H1 (cell line): ENCODE measurements at regions not wholly inside any gene's neighbourhood (a gene's known extent, or its start where the extent isn't known, plus 50 kb on each side); places are given as distances from the start of the nearest gene placed in this dataset.

Experiments used
- CTCF ChIA-PET: fragments of 300-600 bp; sonication (Branson Sonifier 250); formaldehyde crosslinking; loops from one replicate; lab custom pipeline; 2021; ENCODE audit not compliant: partially characterized antibody; lab: Charles Lee
- POLR2A ChIA-PET: fragments of 300-600 bp; sonication (Branson Sonifier 250); formaldehyde crosslinking; loops from one replicate; lab custom pipeline; 2021; ENCODE audit warnings: inconsistent platforms; ENCODE audit not compliant: partially characterized antibody; lab: Charles Lee
- DNase-seq, 2 experiments: peaks; one replicate each; pipeline versions ENCODE4 v3.0.0 to v3.0.0-alpha.2; 2010 to 2022; ENCODE audit warnings: low spot score in 2 of 2, low read depth in 1 of 2, mixed read lengths in 1 of 2
- FAIRE-seq: peaks from 2 replicates; lab custom pipeline; 2011; peaks lifted over from hg19 to GRCh38; lab: Jason Lieb, UNC
- H2AFZ ChIP-seq: 2 replicates; pipeline ENCODE4 v1.8.1; 2012; ENCODE audit warnings: low read length, inconsistent platforms
- H2AK5ac ChIP-seq: 2 replicates; pipeline ENCODE4 v1.6.1; 2013; ENCODE audit warnings: low read depth, low read length
- H2BK120ac ChIP-seq: replicated peaks from 2 replicates; pipeline ENCODE3; 2013; ENCODE audit warnings: low read depth, low read length, inconsistent platforms
- H2BK12ac ChIP-seq: 2 replicates; pipeline ENCODE4 v1.6.1; 2013; ENCODE audit warnings: low read depth, low read length
- H2BK15ac ChIP-seq: 2 replicates; pipeline ENCODE4 v1.6.1; 2013; ENCODE audit warnings: low read length
- H2BK20ac ChIP-seq: 2 replicates; pipeline ENCODE4 v1.6.1; 2013; ENCODE audit warnings: low read length
- H2BK5ac ChIP-seq: 2 replicates; pipeline ENCODE4 v1.6.1; 2013; ENCODE audit warnings: low read depth, low read length
- H3K14ac ChIP-seq: 2 replicates; pipeline ENCODE4 v1.6.1; 2013; ENCODE audit warnings: inconsistent platforms; ENCODE audit not compliant: insufficient read length
- H3K18ac ChIP-seq: 2 replicates; pipeline ENCODE4 v1.6.1; 2013; ENCODE audit warnings: low read length; ENCODE audit errors: extremely low read depth
- H3K23ac ChIP-seq: 2 replicates; pipeline ENCODE4 v1.6.1; 2013; ENCODE audit warnings: inconsistent platforms; ENCODE audit not compliant: insufficient read length
- H3K23me2 ChIP-seq: 2 replicates; pipeline ENCODE4 v1.6.1; 2013; ENCODE audit warnings: low read depth, low read length
- H3K27ac ChIP-seq: 2 replicates; pipeline ENCODE4 v1.6.1; 2011; ENCODE audit warnings: low read depth, low read length, inconsistent platforms
- H3K27me3 ChIP-seq, 4 experiments: replicated peaks in 1 of 4; 1 replicate in 1 of 4; 2 replicates in 3 of 4; pipeline versions ENCODE4 v1.6.1 to v1.8.1; 2011 to 2013; ENCODE audit warnings: low read length in 3 of 4, mild to moderate bottlenecking in 3 of 4, inconsistent platforms in 2 of 4, mixed read lengths in 2 of 4, moderate library complexity in 1 of 4; ENCODE audit not compliant: control insufficient read depth in 3 of 4, insufficient read depth in 3 of 4; ENCODE audit errors: extremely low read depth in 1 of 4
- H3K36me3 ChIP-seq, 4 experiments: 2 replicates each; pipeline versions ENCODE4 v1.6.1 to v1.8.1; 2011 to 2013; ENCODE audit warnings: mild to moderate bottlenecking in 4 of 4, low read length in 3 of 4, moderate library complexity in 2 of 4, control low read depth in 1 of 4, inconsistent platforms in 1 of 4; ENCODE audit not compliant: insufficient read depth in 4 of 4, control insufficient read depth in 2 of 4
- H3K4ac ChIP-seq: replicated peaks from 2 replicates; pipeline ENCODE3; 2013; ENCODE audit warnings: low read length, low read depth, mixed read lengths, inconsistent platforms; ENCODE audit not compliant: insufficient read length
- H3K4me1 ChIP-seq, 4 experiments: replicated peaks in 1 of 4; 1 replicate in 1 of 4; 2 replicates in 3 of 4; pipeline versions ENCODE4 v1.6.1 to v1.8.1; 2011 to 2013; ENCODE audit warnings: low read length in 3 of 4, inconsistent platforms in 2 of 4, mixed read lengths in 1 of 4; ENCODE audit not compliant: insufficient read depth in 4 of 4, control insufficient read depth in 3 of 4
- H3K4me2 ChIP-seq, 2 experiments: 2 replicates each; pipeline versions ENCODE4 v1.6.1 to v1.8.1; 2011 to 2013; ENCODE audit warnings: low read depth in 2 of 2, low read length in 2 of 2, control low read depth in 1 of 2, inconsistent platforms in 1 of 2, mild to moderate bottlenecking in 1 of 2; ENCODE audit not compliant: insufficient read depth in 1 of 2
- H3K4me3 ChIP-seq, 4 experiments: fragments of 200-600, 300-600 bp in 1 of 4; sonication (generic), shearing (Covaris generic), sonication (Bioruptor Twin) in 1 of 4; 2 replicates each; pipeline versions ENCODE4 v1.5.1 to v1.8.1; 2011 to 2016; ENCODE audit warnings: low read length in 4 of 4, low read depth in 3 of 4, control low read depth in 2 of 4, inconsistent platforms in 2 of 4, mild to moderate bottlenecking in 2 of 4, mixed read lengths in 1 of 4, moderate library complexity in 1 of 4; ENCODE audit not compliant: insufficient read depth in 2 of 4; ENCODE audit errors: extremely low read depth in 1 of 4
- H3K56ac ChIP-seq: replicated peaks from 2 replicates; pipeline ENCODE3; 2013; ENCODE audit warnings: low read depth, mild to moderate bottlenecking, mixed read lengths, low read length, inconsistent platforms; ENCODE audit not compliant: insufficient read length
- H3K79me1 ChIP-seq: 2 replicates; pipeline ENCODE4 v1.6.1; 2013; ENCODE audit warnings: low read depth, low read length, control low read depth
- H3K79me2 ChIP-seq, 2 experiments: 2 replicates each; pipeline versions ENCODE4 v1.6.1 to v1.8.1; 2012 to 2013; ENCODE audit warnings: low read length in 2 of 2, mild to moderate bottlenecking in 2 of 2, inconsistent platforms in 1 of 2; ENCODE audit not compliant: insufficient read depth in 2 of 2, control insufficient read depth in 1 of 2
- H3K9ac ChIP-seq, 4 experiments: replicated peaks in 1 of 4; 1 replicate in 1 of 4; 2 replicates in 3 of 4; pipeline versions ENCODE4 v1.6.1 to v1.8.1; 2011 to 2013; ENCODE audit warnings: low read depth in 3 of 4, low read length in 3 of 4, control low read depth in 2 of 4, mild to moderate bottlenecking in 2 of 4, moderate library complexity in 2 of 4, inconsistent platforms in 1 of 4; ENCODE audit errors: extremely low read depth in 1 of 4
- H3K9me3 ChIP-seq, 2 experiments: 2 replicates each; pipeline versions ENCODE4 v1.6.1 to v1.8.1; 2012 to 2013; ENCODE audit warnings: mild to moderate bottlenecking in 2 of 2, moderate library complexity in 2 of 2, control low read depth in 1 of 2, inconsistent platforms in 1 of 2, low read depth in 1 of 2, low read length in 1 of 2, mixed read lengths in 1 of 2; ENCODE audit not compliant: insufficient read depth in 2 of 2
- H4K20me1 ChIP-seq, 2 experiments: replicated peaks in 1 of 2; 2 replicates each; pipeline versions ENCODE3 to v1.8.1; 2011 to 2013; ENCODE audit warnings: inconsistent platforms in 2 of 2, low read length in 2 of 2, mild to moderate bottlenecking in 1 of 2; ENCODE audit not compliant: insufficient read depth in 2 of 2, control insufficient read depth in 1 of 2
- H4K5ac ChIP-seq: 2 replicates; pipeline ENCODE4 v1.6.1; 2013; ENCODE audit warnings: low read length, low read depth, mixed read lengths, inconsistent platforms; ENCODE audit not compliant: insufficient read length
- H4K8ac ChIP-seq: 2 replicates; pipeline ENCODE4 v1.8.0; 2013; ENCODE audit warnings: mild to moderate bottlenecking, moderate library complexity, low read length, inconsistent platforms; ENCODE audit not compliant: insufficient read depth; ENCODE audit errors: extremely low read depth
- H4K91ac ChIP-seq: replicated peaks from 2 replicates; pipeline ENCODE3; 2013; ENCODE audit warnings: low read length, mixed read lengths, inconsistent platforms; ENCODE audit not compliant: insufficient read length
- CBX8 ChIP-seq: fragments of 300-800, 300-1000 bp; sonication (generic); IDR thresholded peaks from 2 replicates; pipeline ENCODE4 v1.7.1; 2016; ENCODE audit warnings: low read depth, low read length, borderline replicate concordance
- CEBPB ChIP-seq: IDR thresholded peaks from 2 replicates; pipeline ENCODE4 v1.6.1; 2012; ENCODE audit warnings: low read depth, low read length
- FOSL1 ChIP-seq: IDR thresholded peaks from 2 replicates; pipeline ENCODE4 v1.6.1; 2011; ENCODE audit warnings: mild to moderate bottlenecking, low read depth, low read length, moderate library complexity; ENCODE audit not compliant: insufficient read depth
- HDAC2 ChIP-seq, 2 experiments: fragments of 300-600 bp in 1 of 2; sonication (generic) in 1 of 2; IDR thresholded peaks; 2 replicates each; pipeline ENCODE4 v1.6.1; 2011 to 2012; ENCODE audit warnings: low read depth in 2 of 2, low read length in 2 of 2, mild to moderate bottlenecking in 2 of 2, moderate library complexity in 2 of 2, borderline replicate concordance in 1 of 2, inconsistent platforms in 1 of 2
- PHF8 ChIP-seq: fragments of 200-600 bp; sonication (generic); conservative IDR thresholded peaks from 2 replicates; pipeline ENCODE4 v1.7.1; 2012; ENCODE audit warnings: low read depth, mild to moderate bottlenecking, inconsistent platforms, low read length, moderate library complexity
- POLR2A ChIP-seq, 2 experiments: IDR thresholded peaks; 1 replicate in 1 of 2; 2 replicates in 1 of 2; pipeline ENCODE4 v1.6.1; 2011; ENCODE audit warnings: low read depth in 2 of 2, low read length in 2 of 2, mild to moderate bottlenecking in 2 of 2; ENCODE audit errors: control extremely low read depth in 1 of 2
- POU5F1 ChIP-seq: IDR thresholded peaks from 2 replicates; pipeline ENCODE4 v1.6.1; 2011; ENCODE audit warnings: low read depth, mild to moderate bottlenecking, low read length, moderate library complexity
- RAD21 ChIP-seq, 2 experiments: IDR thresholded peaks in 1 of 2; conservative IDR thresholded peaks in 1 of 2; 2 replicates each; pipeline ENCODE4 v1.6.1; 2011; ENCODE audit warnings: low read depth in 2 of 2, low read length in 2 of 2, improper control_type of control experiment in 1 of 2, inconsistent platforms in 1 of 2, mild to moderate bottlenecking in 1 of 2, moderate library complexity in 1 of 2
- RNF2 ChIP-seq: fragments of 200-900, 300-1000 bp; sonication (generic); IDR thresholded peaks from 2 replicates; pipeline ENCODE4 v1.7.1; 2016; ENCODE audit warnings: borderline replicate concordance, low read depth, mild to moderate bottlenecking, antibody characterized with exemption, low read length; ENCODE audit not compliant: poor library complexity, severe bottlenecking; ENCODE audit errors: missing control alignments
- SIX5 ChIP-seq: IDR thresholded peaks from 2 replicates; pipeline ENCODE4 v1.6.1; 2011; ENCODE audit warnings: mild to moderate bottlenecking, low read depth, low read length
- SP4 ChIP-seq: IDR thresholded peaks from 2 replicates; pipeline ENCODE4 v1.6.1; 2012; ENCODE audit warnings: low read length, inconsistent platforms
- SUZ12 ChIP-seq: fragments of 200-600 bp; sonication (generic); IDR thresholded peaks from 2 replicates; pipeline ENCODE4 v1.6.1; 2012; ENCODE audit warnings: mild to moderate bottlenecking, inconsistent platforms, low read length, moderate library complexity, mixed read lengths
- TEAD4 ChIP-seq: IDR thresholded peaks from 2 replicates; pipeline ENCODE4 v1.6.1; 2012; ENCODE audit warnings: low read depth, low read length, inconsistent platforms, mixed read lengths
- YY1 ChIP-seq: IDR thresholded peaks from 2 replicates; pipeline ENCODE4 v1.6.1; 2011; ENCODE audit warnings: low read depth, mild to moderate bottlenecking, low read length
- WGBS, 2 experiments: shearing (Covaris generic) in 1 of 2; methylation state at CpG; one replicate each; pipeline versions ENCODE4 v1.1.6 to v1.1.7; 2013 to 2015; ENCODE audit warnings: low lambda C conversion rate in 2 of 2, mixed read lengths in 2 of 2, inconsistent platforms in 1 of 2, low coverage in 1 of 2, missing lambda C conversion rate in 1 of 2; ENCODE audit not compliant: insufficient replicate concordance in 2 of 2, insufficient coverage in 1 of 2, insufficient read length in 1 of 2; ENCODE audit errors: extremely low coverage in 1 of 2, missing lambda C conversion rate in 1 of 2; 5-methylcytosine and 5-hydroxymethylcytosine counted together

DNA sequence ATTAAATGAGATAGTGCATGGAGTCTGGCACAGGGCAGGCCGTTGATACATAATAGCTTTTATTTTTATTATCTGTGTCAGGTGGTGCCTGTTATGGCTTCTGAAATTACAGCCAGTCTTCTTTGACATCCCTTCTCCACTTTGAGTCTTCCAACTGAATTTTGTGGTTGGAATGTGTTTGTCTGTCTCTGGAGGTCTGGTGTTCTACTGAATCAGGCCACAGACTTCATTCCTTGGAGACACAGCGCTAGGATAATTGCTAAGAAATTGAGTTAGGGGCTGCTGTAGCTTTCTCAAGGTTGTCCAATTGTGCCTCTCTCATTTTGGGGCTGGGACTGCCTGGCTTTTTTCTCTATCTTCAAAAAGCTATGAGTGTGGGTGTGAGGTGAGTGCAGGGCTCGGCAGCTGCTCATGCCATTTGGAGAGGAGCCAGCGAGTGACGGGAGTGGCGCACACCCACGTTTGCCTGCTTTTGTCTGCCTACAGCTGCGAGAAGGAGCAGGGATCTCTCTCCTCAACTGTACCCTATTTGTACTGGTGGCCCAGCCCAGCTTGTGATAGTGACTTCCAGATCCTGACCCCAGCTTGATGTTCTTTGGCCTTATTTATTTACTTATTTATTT, 49.8 kb upstream of the SYN2 start:
- Histone ChIP-seq H4K8ac (no peak overlapping the region), H4K91ac (no peak overlapping the region), H3K4ac (no peak overlapping the region), H3K79me1 (no peaks in the 10 kb centered on the region), H2BK120ac (no peak overlapping the region), H3K79me2 (no peaks in the 10 kb centered on the region), H3K18ac (no peak overlapping the region), H3K9ac (no peak overlapping the region), H3K4me2 (no peak overlapping the region), H3K4me3 (no peak overlapping the region), H4K20me1 (no peaks in the 10 kb centered on the region), H2BK5ac (no peak overlapping the region), H2BK15ac (no peak overlapping the region), H3K56ac (no peak overlapping the region), H3K14ac (no peak overlapping the region), H2AK5ac (no peak overlapping the region), H3K23ac (no peak overlapping the region), H2BK12ac (no peak overlapping the region), H3K27me3 (no peaks in the 10 kb centered on the region), H3K4me1 (no peaks in the 10 kb centered on the region), H2AFZ (no peak overlapping the region; the same call in 1 of the 2 replicates), H3K27ac (no peak overlapping the region), H3K9me3 (no peaks in the 10 kb centered on the region), H3K23me2 (no peaks in the 10 kb centered on the region), H4K5ac (no peak overlapping the region), H3K36me3 (no peaks in the 10 kb centered on the region), H2BK20ac (no peak overlapping the region)
- 95% methylated on average over 8 of the region's 8 CpGs; no CpG with 5 or more reads in 1 of the 2 experiments for WGBS, 2 experiments
- FAIRE-seq, result no peak
- no peak for DNase-seq
- POLR2A ChIA-PET, result no interaction called here
- CTCF ChIA-PET, result interaction anchor here (0.6 to 2.8 kb wide), 5 partner anchors 10 to 416 kb away, joined by 3 to 27 read pairs (median 4); no protein-coding TSS in a partner anchor
- no peak for TF ChIP-seq POLR2A (IDR thresholded peaks at IDR 0.05; ENCODE audit: control extremely low read depth in 1 of 2, low read depth in 2 of 2, low read length in 2 of 2)
- TF ChIP-seq YY1, result no peak
- no peak for TF ChIP-seq TEAD4
- no peak for TF ChIP-seq FOSL1
- TF ChIP-seq RAD21 (IDR thresholded peaks at IDR 0.05 in 1 of 2, conservative IDR thresholded peaks at IDR 0.05 in 1 of 2; ENCODE audit: low read depth in 2 of 2, low read length in 2 of 2), result no peak
- no peak for TF ChIP-seq RNF2
- no peak for TF ChIP-seq SIX5
- no peak for TF ChIP-seq CEBPB
- TF ChIP-seq SP4, result no peak
- TF ChIP-seq CBX8, result no peak
- TF ChIP-seq SUZ12, result no peak
- no peak for TF ChIP-seq PHF8
- TF ChIP-seq POU5F1, result no peak
- TF ChIP-seq HDAC2 (IDR thresholded peaks at IDR 0.05; ENCODE audit: borderline replicate concordance in 1 of 2, low read depth in 2 of 2, low read length in 2 of 2), result no peak
